GM10266 (cell line): ENCODE measurements at regions not wholly inside any gene's neighbourhood (a gene's known extent, or its start where the extent isn't known, plus 50 kb on each side); places are given as distances from the start of the nearest gene placed in this dataset.
"Not testable (repeated sequence)": the region's sequence is repeated elsewhere in the genome, so short reads cannot be mapped to it uniquely, and the experiment has no call there.

Source experiments
- DNase-seq: peaks from one replicate; pipeline ENCODE4 v3.0.0; 2012; ENCODE audit errors: extremely low spot score
- CTCF ChIP-seq: IDR thresholded peaks from 2 replicates; pipeline ENCODE4 v1.5.1; 2012; ENCODE audit warnings: mild to moderate bottlenecking, low read depth; ENCODE audit not compliant: control insufficient read depth, insufficient read depth; ENCODE audit errors: missing control alignments

GRCh38 chr1:219060798-219061197 lies 112.9 kb upstream of the LYPLAL1 start:
- TF ChIP-seq CTCF, result no peak

GRCh38 chr1:219062161-219062560 lies 111.5 kb upstream of the LYPLAL1 start:
- DNase-seq, result no peak
- TF ChIP-seq CTCF, result no peak

More at GRCh38 chr1:219060798-219061197, 112.9 kb upstream of the LYPLAL1 start:
- DNase-seq, result no peak

- DNase-seq, result no peak
- TF ChIP-seq CTCF, result no peak
These were observed 107.6 kb upstream of the LYPLAL1 start for GRCh38 chr1:219066098-219066497.

- no peak for DNase-seq
- no peak for TF ChIP-seq CTCF
These were observed 106.9 kb upstream of the LYPLAL1 start for GRCh38 chr1:219066631-219067349.

- no peak for DNase-seq
- no peak for TF ChIP-seq CTCF
These were observed 106.3 kb upstream of the LYPLAL1 start for GRCh38 chr1:219067350-219067712.

GRCh38 chr1:219070395-219070794 lies 103.3 kb upstream of the LYPLAL1 start:
- DNase-seq, result not testable (repeated sequence)

- DNase-seq, result no peak
- TF ChIP-seq CTCF, result no peak
These were observed 102.5 kb upstream of the LYPLAL1 start for GRCh38 chr1:219071209-219071608.

- TF ChIP-seq CTCF, result no peak
- DNase-seq, result no peak
These were observed 101.3 kb upstream of the LYPLAL1 start for GRCh38 chr1:219072329-219072728.
